NCI-H748 (cell line): ENCODE measurements at regions not wholly inside any gene's neighbourhood (a gene's known extent, or its start where the extent isn't known, plus 50 kb on each side); places are given as distances from the start of the nearest gene placed in this dataset.

Source experiments
- DNase-seq: peaks from one replicate; lab custom pipeline; 2025; ENCODE audit not compliant: unreplicated experiment; lab: John Stamatoyannopoulos, UW

DNA sequence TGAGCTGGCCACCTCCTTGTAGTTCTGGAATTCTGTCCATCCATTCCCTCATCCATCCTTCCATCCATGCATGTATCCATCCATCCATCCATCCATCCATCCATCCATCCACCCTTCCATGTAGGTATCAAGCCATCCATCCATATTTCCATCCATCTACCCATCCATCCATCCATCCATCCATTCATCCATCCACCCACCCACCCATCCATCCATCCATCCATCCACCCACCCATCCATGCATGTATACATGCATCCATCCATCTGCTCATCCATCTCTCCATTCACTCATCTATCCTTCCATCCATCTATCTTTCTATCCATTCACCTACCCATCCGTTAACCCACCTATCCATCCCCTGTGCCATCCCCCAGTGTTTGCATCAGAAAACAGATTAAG is 153.6 kb upstream of the STX18 start:
- DNase-seq: no peak

GRCh38 chr4:4694827-4695226 is 153.0 kb upstream of the STX18 start:
- no peak for DNase-seq

DNA sequence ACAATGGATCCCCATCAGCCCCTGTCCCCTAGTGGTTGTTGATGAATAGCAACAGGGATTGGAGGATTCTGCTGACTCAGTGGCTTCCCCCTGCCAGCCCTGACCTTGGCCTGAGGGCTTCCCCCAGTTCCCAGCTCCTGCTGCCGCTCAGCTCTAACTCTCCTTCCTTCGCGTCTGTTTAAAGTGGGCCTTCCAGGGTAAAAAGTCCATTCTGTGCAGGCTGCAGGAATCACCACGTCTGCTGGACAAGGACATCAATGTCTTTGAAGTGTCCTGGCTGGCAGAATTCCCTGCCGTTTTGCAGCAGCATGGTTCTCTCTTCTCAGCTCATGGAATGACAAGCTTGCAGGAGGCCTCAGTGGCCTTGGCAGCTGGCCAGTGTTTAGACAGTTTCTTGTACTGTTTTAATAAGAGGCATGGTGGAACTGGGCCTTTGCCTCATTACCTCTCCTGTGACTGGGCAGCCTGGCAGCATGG is 152.5 kb upstream of the STX18 start:
- no peak for DNase-seq

- no peak for DNase-seq
Measured at GRCh38 chr4:4693755-4694295, 152.0 kb upstream of the STX18 start.

GRCh38 chr4:4693258-4693657 is 151.4 kb upstream of the STX18 start:
- DNase-seq: no peak

DNA sequence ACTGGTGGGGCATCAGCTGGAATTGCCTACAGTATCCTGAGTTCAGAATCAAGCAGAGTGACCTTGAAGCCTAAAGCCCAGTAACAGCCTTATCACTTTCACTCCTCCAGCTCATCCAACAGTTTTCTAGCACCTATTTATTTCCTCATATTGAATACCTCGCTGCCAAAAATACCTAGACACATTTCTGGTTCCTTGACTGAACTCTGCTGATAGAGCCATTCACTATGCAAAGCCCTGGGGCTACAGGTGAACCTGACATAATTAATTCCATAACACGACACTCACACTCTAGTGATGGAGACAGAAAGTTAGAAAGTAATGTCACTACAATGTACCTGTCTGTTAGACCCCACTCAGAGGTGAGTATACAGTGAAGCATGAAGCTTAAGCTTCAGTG is 149.0 kb upstream of the STX18 start:
- no peak for DNase-seq

DNA sequence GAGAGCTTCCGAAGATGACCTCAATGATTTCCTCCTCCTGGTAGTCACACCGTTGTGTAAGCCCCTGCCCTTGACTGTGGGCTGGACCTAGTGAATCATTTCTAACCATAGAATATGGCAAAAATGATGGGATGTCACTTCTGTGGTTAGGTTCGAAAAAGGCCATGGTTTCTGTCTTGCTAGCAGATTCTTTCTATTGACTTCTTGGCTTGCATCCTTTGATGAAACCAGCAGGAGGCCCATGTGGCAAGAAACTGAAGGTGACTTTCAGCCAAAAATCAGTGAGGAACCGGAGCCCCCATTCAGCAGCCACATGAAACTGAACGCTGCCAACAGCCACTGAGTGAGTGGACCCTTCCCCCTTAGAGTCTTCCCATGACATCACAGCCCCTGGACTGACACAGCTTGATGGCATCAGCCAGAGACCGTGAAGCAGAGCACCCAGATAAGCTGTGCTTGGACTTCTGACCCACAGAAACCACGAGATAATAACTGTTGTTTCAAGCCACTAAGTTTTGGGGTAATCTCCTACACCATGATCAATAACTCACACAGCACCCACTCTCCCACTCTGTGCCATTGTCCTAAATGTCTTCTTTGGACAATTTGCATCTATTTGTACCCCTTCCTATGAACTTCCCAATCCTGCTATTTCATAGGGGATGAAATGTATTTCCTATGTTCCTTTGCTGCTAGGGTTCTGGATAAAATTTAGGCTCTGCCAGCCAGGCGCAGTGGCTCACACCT is 148.0 kb upstream of the STX18 start:
- no peak for DNase-seq

DNA sequence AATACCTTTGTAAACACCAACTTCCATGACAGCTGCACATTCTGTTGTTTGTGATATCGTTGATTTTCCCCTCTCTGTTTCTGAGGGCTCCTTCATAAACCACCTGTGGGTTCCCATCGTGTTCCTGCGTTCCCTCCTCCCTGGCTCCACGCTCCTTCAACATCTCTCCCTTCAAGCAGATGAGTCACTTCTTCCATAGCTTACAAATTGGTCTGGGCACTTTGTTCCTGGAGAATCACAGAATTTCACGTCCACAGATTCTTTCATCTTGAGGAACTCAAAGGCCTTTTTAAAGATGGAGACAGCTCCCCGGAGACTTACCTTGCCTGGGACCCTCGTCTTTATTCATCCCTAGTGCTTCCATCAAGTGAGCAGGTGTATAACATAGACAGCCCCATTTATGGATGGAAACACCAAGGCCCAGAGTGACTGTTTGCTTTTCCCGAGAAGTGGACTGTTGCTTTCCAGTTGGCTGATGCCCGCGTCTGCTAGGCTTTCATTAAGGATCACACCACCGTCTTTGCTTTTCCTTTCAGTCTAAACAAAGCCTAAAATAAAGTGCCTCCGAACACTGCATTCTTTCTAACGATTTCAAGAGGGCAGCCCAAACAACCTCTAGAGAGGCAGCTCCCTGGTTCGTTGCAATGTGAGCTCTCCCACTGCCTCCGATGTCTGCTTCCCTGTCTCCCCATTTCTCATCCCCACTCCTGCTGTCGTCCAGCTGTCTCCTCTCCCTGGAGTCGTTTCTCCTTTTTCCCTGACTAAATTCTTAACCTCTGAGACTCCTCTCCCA is 146.3 kb upstream of the STX18 start:
- no peak for DNase-seq

GRCh38 chr4:4687100-4687499 is 145.3 kb upstream of the STX18 start:
- DNase-seq: no peak

DNA sequence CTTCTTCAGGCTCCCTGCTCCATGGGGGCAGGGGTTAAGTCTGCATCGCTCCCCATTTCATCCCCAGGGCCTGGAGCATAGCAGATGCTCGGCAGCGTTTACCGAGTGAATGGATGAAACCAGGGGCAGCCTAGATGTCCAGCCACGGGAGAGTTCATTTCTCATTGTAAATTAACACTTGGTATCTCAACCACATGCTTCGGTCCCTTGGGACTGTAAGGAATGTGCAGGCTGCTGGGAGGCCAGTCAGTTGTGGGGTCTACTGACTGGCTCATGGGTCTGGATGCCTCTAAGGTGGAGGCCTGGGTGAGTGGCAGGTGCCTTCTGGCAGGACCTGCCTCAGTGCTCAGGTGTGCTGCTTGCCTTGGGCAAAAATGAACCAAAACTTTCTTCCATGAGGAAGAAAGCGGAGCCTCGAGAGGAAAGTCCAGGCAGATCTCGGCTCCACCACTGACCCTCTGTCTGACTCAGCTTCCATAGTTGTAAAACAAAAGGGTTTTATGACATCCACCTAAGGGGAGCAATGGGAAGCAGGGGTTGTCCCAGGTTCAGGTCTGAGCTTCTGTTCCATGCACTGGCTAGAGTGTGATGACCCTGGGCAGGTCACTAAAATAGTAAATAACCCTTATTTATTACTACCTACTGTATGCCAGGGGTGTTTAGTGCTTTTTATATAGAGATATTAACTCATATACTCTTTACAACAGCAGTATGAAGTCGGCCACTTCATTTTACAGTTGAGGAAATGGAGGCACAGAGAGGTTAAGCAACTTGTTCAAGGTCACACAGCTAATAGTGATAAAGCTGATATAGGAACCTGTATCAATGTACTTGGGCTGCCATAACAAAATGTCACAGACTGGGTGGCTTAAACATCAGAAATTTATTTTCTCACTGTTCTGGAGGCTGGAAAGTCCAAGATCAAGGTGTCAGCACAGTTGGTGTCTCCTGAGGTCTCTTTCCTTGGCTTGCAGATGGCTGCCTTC is 144.3 kb upstream of the STX18 start:
- no peak for DNase-seq

GRCh38 chr4:4681653-4682052 is 139.8 kb upstream of the STX18 start:
- no peak for DNase-seq

- no peak for DNase-seq
Measured at GRCh38 chr4:4680758-4681157, 138.9 kb upstream of the STX18 start.

DNA sequence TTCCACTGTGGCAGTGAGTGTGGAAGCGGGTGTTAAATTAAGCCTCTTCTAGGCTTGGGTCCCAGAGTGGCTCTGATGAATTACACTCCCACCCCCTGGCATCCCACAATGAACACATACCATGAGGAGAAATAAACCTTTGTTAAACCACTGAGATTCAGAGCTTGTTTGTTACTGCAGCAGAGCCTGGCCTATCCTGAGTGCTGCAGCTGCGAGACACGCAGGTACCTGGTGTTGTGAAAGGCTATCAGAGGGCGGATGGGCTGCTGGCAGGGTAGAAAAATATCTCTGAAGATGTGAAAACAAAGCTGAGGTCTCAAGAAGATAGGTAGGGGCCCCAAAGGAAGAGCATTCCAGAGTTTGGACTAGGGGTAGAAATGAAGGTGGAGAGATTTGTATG is 138.4 kb upstream of the STX18 start:
- DNase-seq: no peak

DNA sequence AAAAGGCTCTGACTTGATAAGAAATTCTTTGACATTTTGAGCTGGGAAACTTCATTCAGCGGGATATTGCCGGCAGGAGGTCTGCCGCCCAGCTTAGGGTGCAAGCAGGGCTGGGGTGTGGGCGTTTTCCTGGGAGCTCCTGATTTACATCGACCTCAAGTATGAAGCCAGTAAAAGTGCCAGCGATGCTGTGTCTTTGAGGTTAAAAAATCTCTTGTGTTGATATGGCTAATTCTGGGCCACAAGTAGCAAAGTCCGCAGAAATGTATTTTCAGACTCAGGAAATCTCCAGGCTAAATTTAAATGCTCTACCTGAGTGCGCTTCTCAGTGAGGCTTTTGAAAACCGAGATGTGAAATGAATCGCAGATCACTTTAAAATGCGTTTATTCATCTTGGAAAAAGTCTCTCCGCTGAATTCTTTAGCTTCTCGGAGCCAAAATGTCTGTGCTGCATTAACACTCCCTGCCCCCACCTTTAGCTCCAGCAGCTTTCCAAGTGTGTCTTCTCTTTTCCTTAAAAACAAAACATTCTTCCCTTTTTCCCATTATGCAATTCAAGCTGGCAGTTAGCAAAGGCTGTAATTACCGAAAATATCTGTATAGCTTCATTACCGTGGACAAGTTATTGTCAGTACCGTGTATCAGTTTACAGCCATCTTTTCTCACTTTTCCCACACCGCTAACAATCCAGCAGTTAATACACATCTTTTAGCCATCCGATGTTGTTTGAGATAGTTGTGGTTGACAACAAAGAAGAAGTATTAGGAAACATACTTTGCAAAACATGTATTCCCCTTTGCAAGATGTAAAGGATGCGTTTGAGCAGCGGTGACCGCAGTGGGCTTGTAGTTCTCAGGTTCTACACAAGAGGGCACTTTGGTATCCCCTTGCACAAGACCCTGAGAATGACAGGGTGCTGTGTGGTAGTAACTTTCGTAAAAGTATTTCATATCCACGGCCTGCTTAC is 136.0 kb upstream of the STX18 start:
- peak; percentile 9 for DNase-seq

DNA sequence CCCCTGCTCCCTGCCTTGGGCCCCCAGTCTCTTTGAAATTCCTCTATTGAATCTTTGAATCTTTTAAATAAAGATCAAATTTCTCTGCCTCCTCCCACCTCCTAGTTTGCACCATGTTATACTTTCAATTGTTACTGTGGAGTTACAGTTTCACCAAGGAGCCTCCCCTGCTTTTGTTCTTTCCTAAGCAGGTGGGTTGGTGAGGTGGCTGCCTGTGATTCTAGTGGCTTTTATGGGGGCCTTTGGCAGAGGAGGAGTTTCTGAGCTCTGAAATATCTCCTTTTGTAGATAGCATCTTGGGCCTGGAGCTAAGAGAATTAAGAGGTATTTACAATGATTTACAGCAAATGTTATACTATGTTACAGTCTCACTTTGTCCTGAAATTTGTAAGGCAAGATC is 133.8 kb upstream of the STX18 start:
- no peak for DNase-seq

GRCh38 chr4:4675051-4675581 is 133.3 kb upstream of the STX18 start:
- no peak for DNase-seq

DNA sequence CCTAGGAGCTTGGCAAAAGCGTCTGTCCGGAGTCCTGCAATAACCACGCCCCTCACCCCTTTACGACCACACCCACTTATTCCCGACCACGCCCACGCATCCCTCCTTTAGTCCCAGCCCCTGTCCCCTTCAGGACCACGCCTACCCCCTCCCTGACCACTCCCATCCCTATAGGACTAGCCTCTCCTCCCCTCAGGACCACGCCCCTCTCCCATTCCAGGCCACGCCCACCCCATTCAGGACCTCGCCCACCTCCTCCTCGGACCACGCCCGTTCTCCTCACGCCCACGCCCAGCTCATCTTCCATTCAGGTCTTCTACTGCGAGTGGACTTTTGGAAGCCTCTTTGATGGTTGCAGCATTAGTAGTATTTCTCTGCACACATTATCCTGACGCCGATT is 131.2 kb upstream of the STX18 start:
- peak; percentile 70 for DNase-seq

GRCh38 chr4:4672402-4672801 is 130.6 kb upstream of the STX18 start:
- DNase-seq: peak; percentile 20

DNA sequence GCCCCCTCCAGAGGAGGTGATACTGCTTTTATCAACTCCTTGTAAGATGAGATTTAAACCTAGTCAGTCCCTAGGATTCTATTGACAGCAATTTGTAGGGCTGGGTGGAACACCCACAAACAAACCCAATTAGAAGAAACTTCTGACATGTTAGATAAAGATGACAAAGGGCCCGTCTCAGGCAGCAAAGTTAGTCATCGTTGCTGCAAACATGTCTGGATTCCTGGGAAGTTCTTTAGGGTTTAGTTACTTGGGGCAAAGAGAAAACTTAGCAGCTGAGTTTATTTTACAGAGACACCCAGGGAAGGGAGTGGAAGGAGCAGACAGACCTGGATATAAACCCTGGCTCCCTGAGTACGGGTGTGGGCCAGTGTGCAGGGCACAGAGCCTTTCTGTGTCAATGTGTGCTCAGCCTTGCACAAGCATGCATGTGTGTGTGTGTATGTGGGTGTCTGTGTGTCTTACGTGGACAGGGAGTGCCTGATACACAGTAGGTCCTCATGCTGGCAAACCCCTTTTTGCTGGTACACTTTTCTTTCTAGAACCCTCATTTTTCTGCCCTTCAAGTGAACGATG is 130.0 kb upstream of the STX18 start:
- DNase-seq: no peak
